ENCODE measurements at regions not wholly inside any gene's neighbourhood (a gene's known extent, or its start where the extent isn't known, plus 50 kb on each side); places are given as distances from the start of the nearest gene placed in this dataset.

DNA sequence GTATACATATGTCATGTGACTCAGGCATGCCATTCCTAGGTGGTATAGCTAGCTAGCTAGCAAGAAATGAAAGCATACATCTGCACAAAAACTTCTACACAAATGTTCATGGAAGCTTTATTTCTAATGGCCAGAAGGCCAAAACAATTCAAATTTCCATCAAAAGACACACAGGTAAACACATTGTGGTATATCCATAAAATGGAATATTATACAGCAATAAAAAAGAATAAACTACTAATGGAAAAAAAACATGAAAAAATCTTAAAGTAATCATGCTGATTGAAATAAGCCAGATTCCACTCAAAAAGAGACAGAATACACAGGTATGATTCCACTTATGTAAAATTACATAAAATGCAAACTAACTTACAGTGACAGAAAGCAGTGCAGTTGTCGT, 154.3 kb downstream of the MACC1 start:
- no peak for DNase-seq
- no peaks in the 10 kb centered on the region for H3K79me2 ChIP-seq (ENCODE audit: low read depth)
- no peaks in the 10 kb centered on the region for H3K27me3 ChIP-seq (ENCODE audit: insufficient read depth, low read depth)
- H3K4me1 ChIP-seq (replicated peaks; ENCODE audit: insufficient read depth), result no peaks in the 10 kb centered on the region
- BruUV-seq (replicated peaks), result no TSS peak
- H3F3A ChIP-seq (ENCODE audit: insufficient read depth, low read depth), result no peaks in the 10 kb centered on the region
- no peak overlapping the region for H3K4me2 ChIP-seq
- CTCF ChIA-PET, result no interaction called here
- no peaks in the 10 kb centered on the region for H4K20me1 ChIP-seq (ENCODE audit: insufficient read depth)
- no peak overlapping the region for H3K4me3 ChIP-seq
- POLR2A ChIA-PET (ENCODE audit: unreplicated experiment), result no interaction called here
- no peak overlapping the region; the same call in 1 of the 2 replicates for H2AFZ ChIP-seq
- no peaks in the 10 kb centered on the region for H3K9me2 ChIP-seq (ENCODE audit: insufficient read depth)
- peaks cover 13% of the 10 kb centered on the region; the same call in 1 of the 2 replicates for H3K9me3 ChIP-seq (ENCODE audit: insufficient read depth, low read depth)
- H3K36me3 ChIP-seq (ENCODE audit: low read depth), result no peaks in the 10 kb centered on the region; the same call in 1 of the 2 replicates
- H3K27ac ChIP-seq, result no peak overlapping the region
- intact Hi-C loops (cut with micrococcal nuclease; ENCODE audit: unreplicated experiment), result no loop called here
- TF ChIP-seq EZH2 (IDR thresholded peaks at IDR 0.05; ENCODE audit: low read depth), result no peak
- TF ChIP-seq, protein P1, sequence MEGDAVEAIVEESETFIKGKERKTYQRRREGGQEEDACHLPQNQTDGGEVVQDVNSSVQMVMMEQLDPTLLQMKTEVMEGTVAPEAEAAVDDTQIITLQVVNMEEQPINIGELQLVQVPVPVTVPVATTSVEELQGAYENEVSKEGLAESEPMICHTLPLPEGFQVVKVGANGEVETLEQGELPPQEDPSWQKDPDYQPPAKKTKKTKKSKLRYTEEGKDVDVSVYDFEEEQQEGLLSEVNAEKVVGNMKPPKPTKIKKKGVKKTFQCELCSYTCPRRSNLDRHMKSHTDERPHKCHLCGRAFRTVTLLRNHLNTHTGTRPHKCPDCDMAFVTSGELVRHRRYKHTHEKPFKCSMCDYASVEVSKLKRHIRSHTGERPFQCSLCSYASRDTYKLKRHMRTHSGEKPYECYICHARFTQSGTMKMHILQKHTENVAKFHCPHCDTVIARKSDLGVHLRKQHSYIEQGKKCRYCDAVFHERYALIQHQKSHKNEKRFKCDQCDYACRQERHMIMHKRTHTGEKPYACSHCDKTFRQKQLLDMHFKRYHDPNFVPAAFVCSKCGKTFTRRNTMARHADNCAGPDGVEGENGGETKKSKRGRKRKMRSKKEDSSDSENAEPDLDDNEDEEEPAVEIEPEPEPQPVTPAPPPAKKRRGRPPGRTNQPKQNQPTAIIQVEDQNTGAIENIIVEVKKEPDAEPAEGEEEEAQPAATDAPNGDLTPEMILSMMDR (conservative IDR thresholded peaks at IDR 0.05), result no peak

DNA sequence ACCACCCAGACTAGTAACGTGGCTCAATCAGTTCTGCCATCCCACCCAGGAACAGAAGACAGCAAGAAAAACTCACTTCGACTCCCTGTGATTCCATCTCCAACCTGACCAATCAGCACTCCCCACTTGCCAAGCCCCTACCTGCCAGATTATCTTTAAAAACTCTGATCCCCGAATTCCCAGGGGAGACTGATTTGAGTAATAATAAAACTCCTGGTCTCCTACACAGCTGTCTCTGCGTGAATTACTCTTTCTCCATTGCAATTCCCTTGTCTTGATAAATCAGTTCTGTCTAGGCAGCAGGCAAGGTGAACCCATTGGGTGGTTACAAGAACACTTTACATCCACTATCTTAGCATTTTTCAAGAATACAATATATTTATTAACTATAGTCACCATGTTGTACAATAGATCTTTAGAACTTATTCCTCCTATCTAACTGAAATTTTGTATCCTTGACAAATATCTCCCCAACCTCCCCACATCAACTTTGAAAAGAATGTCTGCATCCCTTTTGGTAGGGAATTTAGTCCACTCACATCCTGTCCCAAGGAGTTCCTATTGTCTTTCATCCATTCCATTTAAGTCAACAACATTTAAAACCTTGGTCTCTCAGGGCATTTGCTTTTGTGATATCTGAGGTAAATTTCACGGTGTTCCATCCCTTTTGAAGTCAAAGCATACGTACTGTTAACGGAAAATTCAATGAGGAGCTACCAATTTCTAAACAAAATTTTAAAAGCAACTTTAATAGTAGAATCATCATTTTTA, 163.7 kb downstream of the MACC1 start:
- no peaks in the 10 kb centered on the region for H3K36me3 ChIP-seq (ENCODE audit: low read depth)
- H3K9me3 ChIP-seq (ENCODE audit: insufficient read depth, low read depth), result no peaks in the 10 kb centered on the region; the same call in 1 of the 2 replicates
- H3F3A ChIP-seq (ENCODE audit: insufficient read depth, low read depth), result no peaks in the 10 kb centered on the region
- H3K4me1 ChIP-seq (replicated peaks; ENCODE audit: insufficient read depth), result no peaks in the 10 kb centered on the region
- BruUV-seq (replicated peaks), result no TSS peak
- no peak overlapping the region for H3K27ac ChIP-seq
- no peak overlapping the region for H2AFZ ChIP-seq
- TF ChIP-seq, protein P1 (conservative IDR thresholded peaks at IDR 0.05), result no peak
- TF ChIP-seq EZH2 (IDR thresholded peaks at IDR 0.05; ENCODE audit: low read depth), result no peak
- POLR2A ChIA-PET (ENCODE audit: unreplicated experiment), result no interaction called here
- H3K9me2 ChIP-seq (ENCODE audit: insufficient read depth), result no peaks in the 10 kb centered on the region
- H3K4me2 ChIP-seq, result no peak overlapping the region
- H4K20me1 ChIP-seq (ENCODE audit: insufficient read depth), result no peaks in the 10 kb centered on the region
- CTCF ChIA-PET, result no interaction called here
- intact Hi-C loops (cut with micrococcal nuclease; ENCODE audit: unreplicated experiment), result no loop called here
- H3K79me2 ChIP-seq (ENCODE audit: low read depth), result no peaks in the 10 kb centered on the region
- H3K4me3 ChIP-seq, result no peak overlapping the region
- DNase-seq, result no peak
- no peaks in the 10 kb centered on the region for H3K27me3 ChIP-seq (ENCODE audit: insufficient read depth, low read depth)

DNA sequence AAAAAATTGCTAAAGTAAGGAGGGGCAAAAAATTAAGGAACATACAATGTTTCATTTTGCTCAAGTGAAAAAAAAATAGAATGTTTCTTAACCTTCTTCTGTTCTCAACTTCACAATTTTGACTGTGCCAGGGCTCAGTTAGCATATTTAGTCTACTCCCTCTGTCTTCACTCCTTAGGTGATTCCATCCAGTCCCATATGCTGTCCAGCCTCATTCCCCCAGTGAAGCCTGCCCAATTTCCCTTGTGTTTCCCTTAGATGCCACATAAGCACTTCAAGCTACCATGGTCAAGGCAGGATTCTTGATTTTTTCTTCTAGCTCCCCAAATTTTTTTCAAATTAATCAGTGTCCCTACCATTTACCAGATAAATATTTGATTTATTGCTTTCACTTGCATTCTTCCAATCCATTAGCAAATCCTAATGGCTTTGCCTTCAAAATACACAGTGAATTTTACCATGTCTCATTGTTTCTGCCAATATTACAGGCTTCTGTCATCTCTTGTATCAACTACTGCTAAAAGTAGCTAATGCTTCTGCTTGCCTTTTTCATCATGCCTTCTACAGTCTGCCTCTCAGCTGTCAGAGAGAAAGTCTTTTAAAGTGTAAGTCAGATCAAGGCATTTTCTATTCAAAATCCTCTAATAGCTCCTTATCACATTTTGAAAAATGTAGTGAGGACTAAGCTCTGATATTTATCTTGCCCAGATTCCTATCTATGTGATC, 166.8 kb downstream of the MACC1 start:
- no peak overlapping the region for H3K27ac ChIP-seq
- H3K4me2 ChIP-seq, result no peak overlapping the region
- H3K4me3 ChIP-seq, result no peak overlapping the region
- TF ChIP-seq, protein P1 (conservative IDR thresholded peaks at IDR 0.05), result no peak
- TF ChIP-seq EZH2 (IDR thresholded peaks at IDR 0.05; ENCODE audit: low read depth), result no peak
- no peaks in the 10 kb centered on the region for H3K9me2 ChIP-seq (ENCODE audit: insufficient read depth)
- H3K79me2 ChIP-seq (ENCODE audit: low read depth), result no peaks in the 10 kb centered on the region
- CTCF ChIA-PET, result no interaction called here
- intact Hi-C loops (cut with micrococcal nuclease; ENCODE audit: unreplicated experiment), result no loop called here
- H4K20me1 ChIP-seq (ENCODE audit: insufficient read depth), result no peaks in the 10 kb centered on the region
- H3F3A ChIP-seq (ENCODE audit: insufficient read depth, low read depth), result no peaks in the 10 kb centered on the region
- no peaks in the 10 kb centered on the region for H3K36me3 ChIP-seq (ENCODE audit: low read depth)
- H3K4me1 ChIP-seq (replicated peaks; ENCODE audit: insufficient read depth), result no peaks in the 10 kb centered on the region
- peak in 1 of 2 experiments; percentile 17 for DNase-seq
- H3K27me3 ChIP-seq (ENCODE audit: insufficient read depth, low read depth), result no peaks in the 10 kb centered on the region
- peaks cover 3% of the 10 kb centered on the region; the same call in 1 of the 2 replicates for H3K9me3 ChIP-seq (ENCODE audit: insufficient read depth, low read depth)
- BruUV-seq (replicated peaks), result no TSS peak
- POLR2A ChIA-PET (ENCODE audit: unreplicated experiment), result interaction anchor here (0.6 kb wide), 1 partner anchor 136 kb away, joined by 8 read pairs; no protein-coding TSS in a partner anchor
- H2AFZ ChIP-seq, result no peak overlapping the region
